ENCODE measurements at regions not wholly inside any gene's neighbourhood (a gene's known extent, or its start where the extent isn't known, plus 50 kb on each side); places are given as distances from the start of the nearest gene placed in this dataset.

DNA sequence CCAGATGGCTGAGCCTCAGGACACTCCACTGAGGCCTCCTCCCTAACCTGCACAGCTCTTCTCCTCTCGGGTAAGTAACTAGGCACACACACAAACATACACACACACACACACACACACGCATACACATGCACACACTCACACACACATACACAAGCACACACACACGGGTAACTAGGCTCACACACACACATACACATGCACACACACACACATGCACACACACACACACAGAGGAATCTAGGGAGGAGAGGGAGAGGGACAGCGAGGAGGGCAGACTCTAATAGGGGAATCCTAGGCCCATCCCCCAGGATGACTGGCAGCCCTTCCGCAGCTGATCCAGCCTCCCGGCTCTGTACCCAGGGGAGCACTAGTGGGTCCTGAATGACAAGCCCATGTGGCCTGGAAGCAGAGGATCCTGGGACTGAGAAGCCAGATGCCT lies 177.4 kb upstream of the LINGO1 start:
- H3K27ac ChIP-seq (ENCODE audit: extremely low read depth, low read depth, low read length) = no peak overlapping the region
- H3K4me1 ChIP-seq (ENCODE audit: control insufficient read depth, insufficient read depth, low read length) = no peaks in the 10 kb centered on the region
- CTCF ChIA-PET = interaction anchor here (1.7 kb wide), 1 partner anchor 10 kb away, joined by 12 read pairs; no protein-coding TSS in a partner anchor
- H3K9me3 ChIP-seq (ENCODE audit: control insufficient read depth, insufficient read depth, low read depth, low read length) = no peaks in the 10 kb centered on the region
- no peak overlapping the region for H3K4me3 ChIP-seq (ENCODE audit: low read depth, low read length)
- POLR2A ChIA-PET = no interaction called here
- H3K36me3 ChIP-seq (ENCODE audit: control insufficient read depth in 2 of 2, insufficient read depth in 1 of 2, low read length in 2 of 2) = no peaks in the 10 kb centered on the region
- TF ChIP-seq ZBTB7A (tag by site-specific recombination; IDR thresholded peaks at IDR 0.05; ENCODE audit: low read depth) (0 out of 2 replicates have a peak, but pooled peaks have one; percentile 79), ZNF555 (tag by site-specific recombination; conservative IDR thresholded peaks at IDR 0.05) (no peak), ZNF24 (tag by site-specific recombination; IDR thresholded peaks at IDR 0.05) (no peak), MEIS1 (CRISPR knock-in tag; IDR thresholded peaks at IDR 0.05; ENCODE audit: borderline replicate concordance) (no peak), ZNF837 (tag by site-specific recombination; IDR thresholded peaks at IDR 0.05) (no peak), ELK4 (IDR thresholded peaks at IDR 0.05; ENCODE audit: borderline replicate concordance, low read depth, low read length) (no peak), KLF10 (tag by site-specific recombination; IDR thresholded peaks at IDR 0.05) (no peak), SCRT1 (tag by site-specific recombination; IDR thresholded peaks at IDR 0.05; ENCODE audit: borderline replicate concordance) (no peak), ZNF140 (tag by site-specific recombination; IDR thresholded peaks at IDR 0.05) (no peak), ZNF664 (tag by site-specific recombination; IDR thresholded peaks at IDR 0.05) (no peak), ZEB2 (tag by site-specific recombination; IDR thresholded peaks at IDR 0.05) (no peak), SP7 (tag by site-specific recombination; IDR thresholded peaks at IDR 0.05) (peak; percentile 39; the same call in 1 of the 2 replicates), ZNF391 (tag by site-specific recombination; IDR thresholded peaks at IDR 0.05; ENCODE audit: borderline replicate concordance, low read depth) (no peak), ZNF510 (tag by site-specific recombination; IDR thresholded peaks at IDR 0.05; ENCODE audit: insufficient replicate concordance) (no peak), ZBTB49 (tag by site-specific recombination; IDR thresholded peaks at IDR 0.05; ENCODE audit: low read depth) (no peak), ZNF623 (tag by site-specific recombination; IDR thresholded peaks at IDR 0.05) (no peak), OSR2 (tag by site-specific recombination; IDR thresholded peaks at IDR 0.05) (no peak), ZNF121 (tag by site-specific recombination; IDR thresholded peaks at IDR 0.05) (no peak), ZNF626 (tag by site-specific recombination; IDR thresholded peaks at IDR 0.05) (no peak), ZNF341 (tag by site-specific recombination; IDR thresholded peaks at IDR 0.05; ENCODE audit: low read depth) (peak; percentile 79), ZNF146 (tag by site-specific recombination; IDR thresholded peaks at IDR 0.05) (no peak), REPIN1 (tag by site-specific recombination; IDR thresholded peaks at IDR 0.05; ENCODE audit: low read depth) (no peak), ZNF677 (tag by site-specific recombination; IDR thresholded peaks at IDR 0.05) (no peak), ZNF426 (tag by site-specific recombination; IDR thresholded peaks at IDR 0.05) (no peak), ZNF747 (tag by site-specific recombination; IDR thresholded peaks at IDR 0.05) (no peak), ZNF624 (tag by site-specific recombination; IDR thresholded peaks at IDR 0.05) (no peak), ZNF211 (tag by site-specific recombination; IDR thresholded peaks at IDR 0.05; ENCODE audit: low read depth) (no peak)
- TF ChIP-seq, protein P1, sequence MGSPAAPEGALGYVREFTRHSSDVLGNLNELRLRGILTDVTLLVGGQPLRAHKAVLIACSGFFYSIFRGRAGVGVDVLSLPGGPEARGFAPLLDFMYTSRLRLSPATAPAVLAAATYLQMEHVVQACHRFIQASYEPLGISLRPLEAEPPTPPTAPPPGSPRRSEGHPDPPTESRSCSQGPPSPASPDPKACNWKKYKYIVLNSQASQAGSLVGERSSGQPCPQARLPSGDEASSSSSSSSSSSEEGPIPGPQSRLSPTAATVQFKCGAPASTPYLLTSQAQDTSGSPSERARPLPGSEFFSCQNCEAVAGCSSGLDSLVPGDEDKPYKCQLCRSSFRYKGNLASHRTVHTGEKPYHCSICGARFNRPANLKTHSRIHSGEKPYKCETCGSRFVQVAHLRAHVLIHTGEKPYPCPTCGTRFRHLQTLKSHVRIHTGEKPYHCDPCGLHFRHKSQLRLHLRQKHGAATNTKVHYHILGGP (tag by site-specific recombination; IDR thresholded peaks at IDR 0.05) = no peak
- TF ChIP-seq, protein P2, sequence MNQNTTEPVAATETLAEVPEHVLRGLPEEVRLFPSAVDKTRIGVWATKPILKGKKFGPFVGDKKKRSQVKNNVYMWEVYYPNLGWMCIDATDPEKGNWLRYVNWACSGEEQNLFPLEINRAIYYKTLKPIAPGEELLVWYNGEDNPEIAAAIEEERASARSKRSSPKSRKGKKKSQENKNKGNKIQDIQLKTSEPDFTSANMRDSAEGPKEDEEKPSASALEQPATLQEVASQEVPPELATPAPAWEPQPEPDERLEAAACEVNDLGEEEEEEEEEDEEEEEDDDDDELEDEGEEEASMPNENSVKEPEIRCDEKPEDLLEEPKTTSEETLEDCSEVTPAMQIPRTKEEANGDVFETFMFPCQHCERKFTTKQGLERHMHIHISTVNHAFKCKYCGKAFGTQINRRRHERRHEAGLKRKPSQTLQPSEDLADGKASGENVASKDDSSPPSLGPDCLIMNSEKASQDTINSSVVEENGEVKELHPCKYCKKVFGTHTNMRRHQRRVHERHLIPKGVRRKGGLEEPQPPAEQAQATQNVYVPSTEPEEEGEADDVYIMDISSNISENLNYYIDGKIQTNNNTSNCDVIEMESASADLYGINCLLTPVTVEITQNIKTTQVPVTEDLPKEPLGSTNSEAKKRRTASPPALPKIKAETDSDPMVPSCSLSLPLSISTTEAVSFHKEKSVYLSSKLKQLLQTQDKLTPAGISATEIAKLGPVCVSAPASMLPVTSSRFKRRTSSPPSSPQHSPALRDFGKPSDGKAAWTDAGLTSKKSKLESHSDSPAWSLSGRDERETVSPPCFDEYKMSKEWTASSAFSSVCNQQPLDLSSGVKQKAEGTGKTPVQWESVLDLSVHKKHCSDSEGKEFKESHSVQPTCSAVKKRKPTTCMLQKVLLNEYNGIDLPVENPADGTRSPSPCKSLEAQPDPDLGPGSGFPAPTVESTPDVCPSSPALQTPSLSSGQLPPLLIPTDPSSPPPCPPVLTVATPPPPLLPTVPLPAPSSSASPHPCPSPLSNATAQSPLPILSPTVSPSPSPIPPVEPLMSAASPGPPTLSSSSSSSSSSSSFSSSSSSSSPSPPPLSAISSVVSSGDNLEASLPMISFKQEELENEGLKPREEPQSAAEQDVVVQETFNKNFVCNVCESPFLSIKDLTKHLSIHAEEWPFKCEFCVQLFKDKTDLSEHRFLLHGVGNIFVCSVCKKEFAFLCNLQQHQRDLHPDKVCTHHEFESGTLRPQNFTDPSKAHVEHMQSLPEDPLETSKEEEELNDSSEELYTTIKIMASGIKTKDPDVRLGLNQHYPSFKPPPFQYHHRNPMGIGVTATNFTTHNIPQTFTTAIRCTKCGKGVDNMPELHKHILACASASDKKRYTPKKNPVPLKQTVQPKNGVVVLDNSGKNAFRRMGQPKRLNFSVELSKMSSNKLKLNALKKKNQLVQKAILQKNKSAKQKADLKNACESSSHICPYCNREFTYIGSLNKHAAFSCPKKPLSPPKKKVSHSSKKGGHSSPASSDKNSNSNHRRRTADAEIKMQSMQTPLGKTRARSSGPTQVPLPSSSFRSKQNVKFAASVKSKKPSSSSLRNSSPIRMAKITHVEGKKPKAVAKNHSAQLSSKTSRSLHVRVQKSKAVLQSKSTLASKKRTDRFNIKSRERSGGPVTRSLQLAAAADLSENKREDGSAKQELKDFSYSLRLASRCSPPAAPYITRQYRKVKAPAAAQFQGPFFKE (tag by site-specific recombination; IDR thresholded peaks at IDR 0.05; ENCODE audit: borderline replicate concordance) = no peak

Data from HEK293 (cell line).